Thoracic aorta (tissue), 2 donors: ENCODE measurements at regions not wholly inside any gene's neighbourhood (a gene's known extent, or its start where the extent isn't known, plus 50 kb on each side); places are given as distances from the start of the nearest gene placed in this dataset.

ENCODE experiments used
- ATAC-seq: fragments of 150-250 bp; one replicate; pipeline ENCODE4 v1.8.0; 2017; ENCODE audit warnings: low read depth; ENCODE audit not compliant: insufficient number of reproducible peaks, low FRiP score
- DNase-seq: peaks from one replicate; pipeline ENCODE4 v3.0.0-alpha.2; 2020; ENCODE audit warnings: low spot score
- H3K27ac ChIP-seq, 2 donors: fragments of 200-600 bp; sonication (generic); 1 replicate in 1 of 2; 2 replicates in 1 of 2; pipeline ENCODE4 v1.5.1; 2016; ENCODE audit warnings: mild to moderate bottlenecking in 2 of 2, moderate library complexity in 2 of 2
- H3K27me3 ChIP-seq: fragments of 200-600 bp; sonication (generic); replicated peaks from 2 replicates; pipeline ENCODE4 v1.6.0; 2016; ENCODE audit warnings: mild to moderate bottlenecking; ENCODE audit not compliant: insufficient read depth
- H3K36me3 ChIP-seq: fragments of 200-600 bp; sonication (generic); one replicate; pipeline ENCODE4 v1.5.1; 2016
- H3K4me1 ChIP-seq, 2 donors: fragments of 200-600 bp; sonication (generic); 1 replicate in 1 of 2; 2 replicates in 1 of 2; pipeline versions ENCODE4 v1.5.1 to v1.6.0; 2016; ENCODE audit warnings: low read depth in 2 of 2, mild to moderate bottlenecking in 1 of 2; ENCODE audit not compliant: control insufficient read depth in 1 of 2
- H3K4me3 ChIP-seq: fragments of 200-600 bp; sonication (generic); 2 replicates; pipeline ENCODE4 v1.5.1; 2016; ENCODE audit warnings: mild to moderate bottlenecking
- H3K9me3 ChIP-seq: fragments of 200-600 bp; sonication (generic); 2 replicates; pipeline ENCODE4 v1.5.1; 2016
- CTCF ChIP-seq: fragments of 200-600 bp; sonication (generic); IDR thresholded peaks from one replicate; pipeline ENCODE4 v1.5.1; 2019; ENCODE audit warnings: antibody characterized with exemption

- Histone ChIP-seq H3K36me3 (no peaks in the 10 kb centered on the region), H3K27ac (no peak overlapping the region), H3K4me1 (no peaks in the 10 kb centered on the region), H3K27me3 (no peaks in the 10 kb centered on the region), H3K9me3 (peaks cover 10% of the 10 kb centered on the region), H3K4me3 (no peak overlapping the region)
- DNase-seq (no peak), ATAC-seq (no peak)
- TF ChIP-seq CTCF = no peak
These were observed 171.6 kb downstream of the VAPA start for GRCh38 chr18:10085416-10085815.

GRCh38 chr18:10085876-10086275, 172.1 kb downstream of the VAPA start:
- Histone ChIP-seq H3K9me3 (peaks cover 10% of the 10 kb centered on the region), H3K36me3 (no peaks in the 10 kb centered on the region), H3K4me3 (no peak overlapping the region), H3K27ac (no peak overlapping the region), H3K27me3 (no peaks in the 10 kb centered on the region), H3K4me1 (no peaks in the 10 kb centered on the region)
- no peak for ATAC-seq
- no peak for DNase-seq
- TF ChIP-seq CTCF = no peak

GRCh38 chr18:10086458-10087210, 172.8 kb downstream of the VAPA start:
- Histone ChIP-seq H3K4me1 (no peaks in the 10 kb centered on the region), H3K36me3 (no peaks in the 10 kb centered on the region), H3K27ac (no peak overlapping the region), H3K27me3 (no peaks in the 10 kb centered on the region), H3K9me3 (peaks cover 10% of the 10 kb centered on the region), H3K4me3 (no peak overlapping the region)
- TF ChIP-seq CTCF = no peak
- no peak for DNase-seq
- ATAC-seq = no peak

GRCh38 chr18:10088734-10089133, 174.9 kb downstream of the VAPA start:
- Histone ChIP-seq H3K4me3 (no peak overlapping the region), H3K9me3 (no peaks in the 10 kb centered on the region), H3K27me3 (no peaks in the 10 kb centered on the region), H3K36me3 (no peaks in the 10 kb centered on the region), H3K4me1 (no peaks in the 10 kb centered on the region), H3K27ac (no peak overlapping the region)
- DNase-seq (no peak), ATAC-seq (no peak)
- TF ChIP-seq CTCF = no peak

- Histone ChIP-seq H3K27ac (no peak overlapping the region), H3K4me1 (no peaks in the 10 kb centered on the region), H3K36me3 (no peaks in the 10 kb centered on the region), H3K27me3 (no peaks in the 10 kb centered on the region), H3K4me3 (no peak overlapping the region), H3K9me3 (no peaks in the 10 kb centered on the region)
- no peak for TF ChIP-seq CTCF
- ATAC-seq = no peak
- no peak for DNase-seq
These were observed 176.1 kb downstream of the VAPA start for GRCh38 chr18:10089881-10090280.
